ENCODE measurements at regions not wholly inside any gene's neighbourhood (a gene's known extent, or its start where the extent isn't known, plus 50 kb on each side); places are given as distances from the start of the nearest gene placed in this dataset.
"Not testable (repeated sequence)": the region's sequence is repeated elsewhere in the genome, so short reads cannot be mapped to it uniquely, and the experiment has no call there.

DNA sequence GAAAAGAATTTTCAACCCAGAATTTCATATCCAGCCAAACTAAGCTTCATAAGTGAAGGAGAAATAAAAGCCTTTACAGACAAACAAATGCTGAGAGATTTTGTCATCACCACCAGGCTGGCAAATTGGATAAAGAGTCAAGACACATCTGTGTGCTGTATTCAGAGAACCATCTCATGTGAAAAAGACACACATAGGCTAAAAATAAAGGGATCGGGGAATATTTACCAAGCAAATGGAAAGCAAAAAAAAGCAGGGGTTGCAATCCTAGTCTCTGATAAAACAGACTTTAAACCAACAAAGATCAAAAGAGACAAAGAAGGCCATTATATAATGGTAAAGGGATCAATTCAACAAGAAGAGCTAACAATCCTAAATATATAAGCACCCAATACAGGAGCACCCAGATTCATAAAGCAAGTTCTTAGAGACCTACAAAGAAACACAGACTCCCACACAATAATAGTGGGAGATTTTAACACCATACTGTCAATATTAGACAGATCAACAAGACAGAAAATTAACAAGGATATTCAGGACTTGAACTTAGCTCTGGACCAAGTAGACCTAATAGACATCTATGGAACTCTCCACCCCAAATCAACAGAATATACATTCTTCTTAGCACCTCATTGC is 55.9 kb upstream of the ACSM6 start:
- DNase-seq (ENCODE audit: low spot score): not testable (repeated sequence)

DNA sequence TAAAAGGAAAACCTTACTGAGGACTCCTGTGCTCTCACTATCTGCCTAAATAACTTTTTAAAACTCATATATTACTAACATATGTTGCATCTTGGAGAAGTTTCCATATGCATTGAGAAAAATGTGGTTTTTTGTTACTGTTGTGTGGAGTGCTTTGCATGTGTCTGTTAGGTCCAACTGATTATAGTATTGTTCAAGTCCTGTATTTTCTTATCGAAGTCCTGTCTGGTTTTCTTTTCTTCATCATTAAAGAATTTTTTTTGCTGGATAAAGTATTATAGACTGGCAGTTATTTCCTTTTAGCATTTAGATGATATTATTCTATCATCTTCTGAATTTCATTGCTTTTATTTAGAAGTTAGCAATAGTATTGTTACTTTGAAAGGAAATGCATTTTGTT is 59.5 kb upstream of the ACSM6 start:
- DNase-seq (ENCODE audit: low spot score): no peak

DNA sequence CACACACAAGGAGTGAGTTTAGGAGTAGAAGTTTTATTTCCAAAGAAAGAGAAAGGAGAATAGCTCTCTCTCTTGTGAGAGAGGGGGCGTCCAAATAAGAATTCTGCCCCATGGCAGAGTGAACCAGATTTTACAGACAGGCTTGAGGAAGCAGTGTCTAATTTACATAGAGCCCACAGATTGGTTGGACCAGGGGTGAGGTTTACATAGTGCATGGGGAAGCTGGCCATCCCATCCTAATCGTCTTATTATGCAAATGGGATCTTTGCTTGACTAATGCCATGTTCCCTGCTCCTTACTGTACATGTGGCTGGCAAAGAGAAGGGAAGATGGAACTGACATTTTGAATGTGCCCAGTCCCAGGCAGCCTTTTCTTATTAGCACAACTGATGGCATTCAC is 60.0 kb upstream of the ACSM6 start:
- no peak for DNase-seq (ENCODE audit: low spot score)

DNA sequence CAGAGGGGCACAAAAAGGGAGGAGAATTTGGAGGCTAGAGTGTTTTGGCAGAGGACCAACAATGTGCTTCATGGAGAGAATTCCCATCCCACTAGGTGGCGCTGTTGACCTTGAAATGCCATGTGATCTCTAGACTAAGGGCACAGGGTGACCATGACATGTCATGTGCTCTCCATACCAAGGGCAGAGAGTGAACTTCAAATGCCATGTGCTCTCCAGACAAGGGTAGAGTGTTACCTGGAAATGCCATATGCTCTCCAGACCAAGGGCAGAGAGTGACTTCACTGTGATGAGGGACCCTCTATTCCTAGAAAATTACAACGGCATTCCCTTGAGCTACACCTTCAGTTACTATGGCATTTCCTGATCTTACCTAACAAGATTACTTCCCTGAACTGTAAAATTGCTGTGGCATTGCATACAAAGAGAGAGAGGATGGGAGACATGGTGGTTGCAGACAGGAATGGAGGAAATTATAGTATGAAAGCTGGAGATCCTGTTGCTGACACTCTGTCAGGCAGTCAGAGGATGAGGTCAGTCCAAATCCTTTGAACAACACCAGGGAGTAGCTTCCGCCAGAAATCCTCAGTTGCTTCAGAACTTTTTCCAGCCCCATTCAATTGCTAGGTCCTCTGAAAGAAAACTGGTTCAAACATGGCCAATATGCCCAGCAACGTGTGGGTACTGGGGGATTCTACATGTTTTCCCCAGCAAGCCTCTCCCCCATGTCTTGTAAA is 60.9 kb upstream of the ACSM6 start:
- peak; percentile 30 for DNase-seq (ENCODE audit: low spot score)

DNA sequence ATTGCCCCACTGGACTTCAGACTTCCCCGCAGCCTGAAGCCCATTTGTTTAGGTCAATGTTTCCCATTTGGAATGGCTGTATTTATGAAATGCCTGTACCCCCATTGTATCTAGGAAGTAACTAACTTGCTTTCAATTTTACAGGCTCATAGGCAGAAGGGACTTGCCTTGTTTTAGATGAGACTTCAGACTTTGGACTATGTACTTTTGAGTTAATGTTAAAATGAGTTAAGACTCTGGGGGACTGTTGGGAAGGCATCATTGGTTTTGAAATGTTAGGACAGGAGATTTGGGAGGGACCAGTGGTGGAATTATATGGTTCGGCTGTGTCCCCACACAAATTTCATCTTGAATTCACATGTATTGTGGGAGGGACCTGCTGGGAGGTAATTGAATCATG is 61.1 kb upstream of the CYP2C8 start:
- not testable (repeated sequence) for DNase-seq (ENCODE audit: low spot score)

DNA sequence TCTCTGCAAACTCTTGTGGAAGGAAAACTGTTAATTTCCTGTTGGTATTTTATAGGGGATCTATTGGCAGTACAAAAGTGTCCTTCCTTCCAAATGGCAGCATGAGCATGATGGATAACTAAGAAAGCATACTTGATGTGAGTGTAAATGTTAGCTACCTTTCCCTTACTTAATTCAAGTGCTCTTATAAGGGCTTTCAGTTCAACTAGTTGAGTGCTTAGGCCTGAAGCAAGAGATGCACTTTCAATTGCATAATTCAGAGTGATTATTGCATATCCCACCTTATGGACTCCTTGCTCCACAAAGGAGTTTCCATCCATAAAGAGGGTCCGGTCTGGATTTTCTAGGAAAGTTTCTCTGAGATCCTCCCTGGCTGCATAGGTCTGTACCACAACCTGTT is 56.3 kb upstream of the CYP2C8 start:
- DNase-seq (ENCODE audit: low spot score): no peak

DNA sequence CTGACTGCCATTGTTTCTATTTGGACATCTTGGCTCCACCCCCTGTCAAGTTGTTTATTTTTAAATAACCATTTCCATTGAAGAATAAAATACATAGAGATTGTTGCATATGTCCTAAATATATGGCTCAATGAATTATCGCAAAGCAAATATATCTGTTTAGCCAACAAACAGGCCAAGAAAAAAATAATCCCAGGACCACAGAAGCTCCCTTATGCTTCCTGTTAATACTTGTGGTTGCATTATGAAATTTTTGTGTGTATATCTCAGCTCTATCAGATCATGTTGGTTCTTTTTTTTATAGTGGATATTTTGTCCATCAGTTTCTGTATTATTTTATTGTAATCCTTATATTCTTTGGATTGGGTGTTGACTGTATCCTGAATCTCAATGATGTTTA is 53.4 kb upstream of the CYP2C8 start:
- DNase-seq (ENCODE audit: low spot score): no peak

DNA sequence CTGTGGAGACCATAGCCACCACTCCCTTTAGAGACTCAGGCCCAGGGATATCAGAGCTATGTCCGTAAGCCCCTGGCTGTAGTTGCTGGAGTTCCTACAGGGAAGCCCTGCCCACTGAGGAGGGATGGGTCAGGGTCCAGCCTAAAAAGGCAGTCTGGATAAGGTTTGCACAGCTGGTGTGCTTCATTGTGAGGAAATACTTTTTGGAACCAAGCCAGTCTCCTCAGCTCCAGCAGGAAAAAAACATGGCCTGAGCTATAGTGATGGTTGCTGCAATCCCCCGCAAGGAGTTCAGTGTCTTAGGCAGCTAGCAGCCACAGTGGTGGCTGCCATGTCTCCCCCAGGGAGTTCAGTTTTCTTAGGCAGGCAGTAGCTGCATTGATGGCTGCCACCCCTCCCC is 52.6 kb upstream of the CYP2C8 start:
- DNase-seq (ENCODE audit: low spot score): no peak

Data from HuH-7 (cell line).